HG02610 (cell line): ENCODE measurements at regions not wholly inside any gene's neighbourhood (a gene's known extent, or its start where the extent isn't known, plus 50 kb on each side); places are given as distances from the start of the nearest gene placed in this dataset.

Source experiments
- ATAC-seq: cut with Tn5 transposase; IDR thresholded peaks from one replicate; pipeline ENCODE4 v1.9.1; 2021; ENCODE audit warnings: mild to moderate bottlenecking, moderate library complexity; ENCODE audit not compliant: unreplicated experiment

DNA sequence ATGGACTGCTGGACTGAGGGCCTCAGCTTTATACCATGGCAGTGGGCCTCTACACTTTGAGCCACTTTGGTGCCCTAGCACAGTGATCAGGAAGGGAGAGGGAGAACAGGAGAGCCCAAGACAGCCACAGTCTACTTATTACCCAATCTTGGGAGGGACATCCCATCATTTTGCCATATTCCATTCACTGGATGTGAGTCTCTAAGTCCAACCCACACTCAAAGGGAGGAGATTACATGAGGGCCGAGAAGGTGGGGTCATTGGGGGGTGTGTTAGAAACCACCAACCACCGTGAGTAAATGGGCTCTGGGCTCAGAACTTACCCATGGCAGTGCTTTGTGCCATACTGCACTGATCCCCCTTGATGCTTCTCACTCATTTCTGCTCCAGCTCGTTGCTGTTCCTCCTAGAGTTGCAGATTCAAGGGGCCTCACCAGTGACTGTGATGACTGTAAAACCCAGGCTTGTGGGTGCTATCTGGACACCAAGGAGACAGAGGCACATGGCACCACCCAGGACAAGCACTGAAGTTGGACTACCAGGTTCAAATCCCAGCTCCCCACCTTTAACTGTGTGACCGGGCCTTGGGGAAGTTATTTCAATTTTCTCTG, 97.6 kb upstream of the RAB6C start:
- ATAC-seq: no peak

GRCh38 chr2:129882476-129882875, 97.0 kb upstream of the RAB6C start:
- ATAC-seq: no peak

DNA sequence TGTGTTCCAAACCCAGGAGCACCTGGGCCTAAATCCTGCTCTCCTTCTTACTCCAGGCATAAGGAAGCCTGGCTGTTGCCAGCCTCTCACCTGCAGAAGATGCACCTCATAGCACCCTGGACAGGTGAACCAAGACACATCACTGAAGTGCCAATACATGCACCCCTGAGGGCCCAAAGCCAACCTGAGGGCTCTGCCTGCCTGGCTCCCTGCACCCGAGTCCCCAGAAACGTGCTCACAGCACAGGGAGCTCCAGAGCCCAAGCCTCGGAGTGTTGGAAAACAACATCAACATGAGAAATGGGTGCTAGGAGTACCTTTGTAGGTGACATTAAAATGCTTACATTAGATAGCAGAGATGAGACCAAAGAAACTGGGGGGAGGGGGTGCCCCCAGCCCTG, 96.3 kb upstream of the RAB6C start:
- ATAC-seq: no peak

DNA sequence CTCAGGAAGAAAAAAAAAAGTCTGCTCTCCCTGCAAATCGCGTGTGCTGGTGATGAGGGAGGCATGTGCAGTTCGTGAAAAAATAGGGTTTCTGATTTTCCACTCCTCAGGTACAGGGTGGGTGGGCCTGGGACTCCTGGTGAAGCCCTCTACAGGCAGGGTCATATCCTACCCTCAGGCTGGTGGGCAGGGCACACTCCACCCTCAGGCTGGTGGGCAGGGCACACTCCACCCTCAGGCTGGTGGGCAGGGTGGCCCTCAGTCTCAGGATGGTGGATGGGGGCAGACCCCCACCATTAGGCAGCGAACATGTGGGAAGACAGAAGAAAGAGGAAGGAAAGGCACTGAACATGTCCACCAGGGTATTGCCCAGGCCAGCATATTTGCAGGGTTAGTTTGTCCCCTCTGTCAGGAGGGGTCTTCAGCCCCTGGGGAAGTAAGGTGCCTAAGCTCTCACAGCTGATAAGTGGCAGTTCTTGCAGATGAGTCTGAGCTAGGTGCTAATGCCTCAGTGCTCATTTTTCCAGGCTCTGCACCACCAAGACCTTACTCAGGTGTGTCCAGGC, 95.2 kb upstream of the RAB6C start:
- ATAC-seq: no peak

- no peak for ATAC-seq
Observed at GRCh38 chr2:129885735-129886134, 93.7 kb upstream of the RAB6C start.

- ATAC-seq: no peak
Observed at GRCh38 chr2:129887688-129888266, 91.7 kb upstream of the RAB6C start.

GRCh38 chr2:129888461-129888860, 91.0 kb upstream of the RAB6C start:
- ATAC-seq: no peak

GRCh38 chr2:129888896-129889295, 90.6 kb upstream of the RAB6C start:
- ATAC-seq: no peak

DNA sequence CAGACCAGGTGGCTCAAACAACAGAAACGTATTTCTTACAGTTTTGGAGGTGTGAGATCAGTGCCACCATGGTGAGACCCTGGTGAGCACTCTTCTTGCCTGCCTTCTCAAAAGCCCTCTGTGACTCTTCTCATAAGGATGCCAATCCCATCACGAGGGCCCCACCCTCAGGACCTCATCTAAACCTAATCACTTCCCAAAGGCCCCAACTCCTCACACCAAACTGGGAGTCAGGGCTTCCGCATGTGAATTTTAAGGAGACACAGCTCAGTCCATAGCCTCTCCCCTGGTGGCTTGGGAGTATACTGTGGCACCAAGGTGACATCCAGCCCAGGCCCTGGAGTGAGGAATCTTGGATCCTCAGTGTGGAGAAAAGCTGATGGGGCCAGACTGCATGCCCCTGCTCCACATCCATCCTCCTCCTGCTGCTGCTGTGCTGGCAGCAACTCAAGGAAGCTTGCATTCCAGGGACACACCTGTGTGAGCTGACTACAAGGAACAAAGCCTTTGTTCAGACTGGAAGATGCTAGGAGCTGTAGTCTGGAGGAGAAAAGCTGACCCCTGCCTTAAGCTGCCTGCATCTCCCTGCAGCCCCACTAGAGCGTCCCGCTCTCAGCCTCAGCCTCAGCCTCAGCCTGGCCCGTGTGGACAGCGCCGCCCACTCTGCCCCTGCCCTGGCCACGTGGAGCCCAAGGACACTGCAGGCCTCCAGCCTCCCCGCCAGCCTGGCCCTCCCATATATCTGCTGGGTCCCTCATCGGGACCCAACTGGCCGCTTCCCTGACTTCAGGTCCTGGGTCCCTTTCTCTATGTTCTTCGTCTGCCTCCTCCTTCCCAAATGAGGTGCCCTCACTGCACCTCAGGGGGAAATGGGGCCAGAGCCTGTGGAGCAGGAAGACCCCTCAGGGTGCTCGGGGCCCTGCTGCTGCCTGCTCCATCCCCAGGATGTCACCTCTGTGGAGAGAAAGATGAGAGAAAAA, 87.8 kb upstream of the RAB6C start:
- no peak for ATAC-seq

DNA sequence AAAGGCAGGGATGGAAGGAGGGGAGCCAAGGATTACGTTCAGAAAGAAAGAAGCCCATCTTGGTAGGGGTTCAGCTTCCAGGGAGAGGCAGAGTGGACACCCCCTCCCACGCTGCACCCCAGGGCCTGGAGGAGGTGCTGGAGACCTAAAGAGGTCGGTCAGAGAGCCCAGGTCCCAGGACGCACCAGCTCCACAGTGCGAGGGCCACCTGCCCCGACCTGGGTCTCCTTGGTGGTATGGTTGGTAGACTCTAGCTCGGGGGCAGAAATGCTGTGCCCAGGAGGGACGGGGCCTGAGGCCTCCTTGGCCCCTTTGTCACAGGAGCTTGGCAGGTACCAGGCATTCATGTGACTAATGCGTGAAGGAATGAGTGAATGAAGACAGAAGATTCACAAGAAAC, 87.1 kb upstream of the RAB6C start:
- no peak for ATAC-seq

DNA sequence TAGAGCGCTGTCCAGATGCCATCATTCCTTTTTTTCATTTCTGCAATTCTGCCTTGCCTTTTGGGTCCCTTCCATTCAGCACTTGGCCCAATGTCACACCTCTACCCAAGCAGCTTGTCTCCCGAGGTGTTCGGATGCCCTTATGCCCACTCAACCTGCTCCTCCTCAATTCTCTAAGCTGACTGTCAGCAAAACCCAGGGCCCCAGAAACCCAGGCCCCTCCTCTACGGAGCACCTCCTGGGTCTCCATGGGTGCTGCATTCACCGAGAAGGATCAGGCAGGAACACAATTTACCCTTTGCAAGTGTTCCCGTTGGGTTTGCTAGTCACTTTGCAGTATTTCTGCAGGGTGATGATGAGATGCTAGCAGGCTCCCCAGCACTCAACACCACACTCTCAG, 86.7 kb upstream of the RAB6C start:
- ATAC-seq: no peak

- ATAC-seq: no peak
Observed at GRCh38 chr2:129893244-129893643, 86.2 kb upstream of the RAB6C start.

DNA sequence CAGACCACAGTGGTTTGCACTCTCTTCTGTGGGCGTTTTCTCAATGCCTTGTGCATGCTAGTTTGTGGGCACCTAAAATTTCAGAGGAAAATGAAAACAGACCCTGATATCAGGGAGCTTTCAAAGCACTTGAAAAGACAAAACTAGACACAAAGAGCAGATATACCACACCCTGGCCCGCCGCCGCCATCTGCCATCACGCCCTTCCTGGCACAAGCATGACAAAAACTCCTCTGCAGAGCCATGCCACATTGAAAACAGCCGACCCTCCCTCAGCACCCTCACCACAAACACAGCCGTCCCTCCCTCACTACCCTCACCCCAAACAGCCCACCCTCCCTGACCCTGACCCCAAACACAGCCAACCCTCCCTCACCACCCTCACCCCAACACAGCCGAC, 84.8 kb upstream of the RAB6C start:
- ATAC-seq: no peak

DNA sequence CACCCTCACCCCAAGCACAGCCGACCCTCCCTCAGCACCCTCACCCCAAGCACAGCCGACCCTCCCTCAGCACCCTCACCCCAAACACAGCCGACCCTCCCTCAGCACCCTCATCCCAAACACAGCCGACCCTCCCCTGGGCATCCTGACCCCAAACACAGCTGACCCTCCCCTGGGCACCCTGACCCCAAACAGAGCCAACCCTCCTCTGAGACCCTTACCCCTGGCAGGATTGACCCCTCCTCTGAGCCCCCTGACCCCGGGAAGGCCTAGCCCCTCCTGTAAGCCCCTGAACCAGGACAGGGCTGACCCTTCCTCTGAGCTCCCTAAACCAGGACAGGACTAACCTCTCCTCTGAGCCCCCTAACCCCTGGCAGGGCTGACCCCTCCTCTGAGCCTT, 84.4 kb upstream of the RAB6C start:
- ATAC-seq: no peak

DNA sequence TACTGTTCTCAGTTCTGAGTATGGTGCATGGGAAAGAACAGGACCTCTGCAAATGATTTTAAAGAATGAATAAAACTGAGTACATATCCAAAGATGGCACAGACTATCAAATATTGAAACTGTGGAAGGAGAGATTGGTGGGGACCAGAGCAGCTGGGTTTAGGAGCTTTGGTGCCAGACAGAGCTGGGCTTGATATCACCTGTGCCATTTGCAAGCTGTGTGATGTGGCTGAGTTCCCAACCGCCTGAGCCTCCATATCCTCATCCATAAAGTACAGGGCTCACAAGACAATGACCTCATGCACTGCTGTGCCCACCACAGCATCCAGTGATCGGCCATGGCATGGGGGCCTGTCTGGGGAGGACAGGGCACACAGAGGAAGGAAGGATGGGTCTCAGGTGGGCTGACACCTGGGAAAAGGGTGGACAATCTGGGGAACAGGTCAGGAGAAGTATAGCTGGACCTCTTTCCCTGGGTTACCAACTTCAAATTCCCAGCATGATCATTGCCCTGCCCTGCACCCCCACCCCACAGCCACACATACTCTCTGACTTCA, 83.9 kb upstream of the RAB6C start:
- no peak for ATAC-seq

- no peak for ATAC-seq
Observed at GRCh38 chr2:129896226-129897100, 83.0 kb upstream of the RAB6C start.

DNA sequence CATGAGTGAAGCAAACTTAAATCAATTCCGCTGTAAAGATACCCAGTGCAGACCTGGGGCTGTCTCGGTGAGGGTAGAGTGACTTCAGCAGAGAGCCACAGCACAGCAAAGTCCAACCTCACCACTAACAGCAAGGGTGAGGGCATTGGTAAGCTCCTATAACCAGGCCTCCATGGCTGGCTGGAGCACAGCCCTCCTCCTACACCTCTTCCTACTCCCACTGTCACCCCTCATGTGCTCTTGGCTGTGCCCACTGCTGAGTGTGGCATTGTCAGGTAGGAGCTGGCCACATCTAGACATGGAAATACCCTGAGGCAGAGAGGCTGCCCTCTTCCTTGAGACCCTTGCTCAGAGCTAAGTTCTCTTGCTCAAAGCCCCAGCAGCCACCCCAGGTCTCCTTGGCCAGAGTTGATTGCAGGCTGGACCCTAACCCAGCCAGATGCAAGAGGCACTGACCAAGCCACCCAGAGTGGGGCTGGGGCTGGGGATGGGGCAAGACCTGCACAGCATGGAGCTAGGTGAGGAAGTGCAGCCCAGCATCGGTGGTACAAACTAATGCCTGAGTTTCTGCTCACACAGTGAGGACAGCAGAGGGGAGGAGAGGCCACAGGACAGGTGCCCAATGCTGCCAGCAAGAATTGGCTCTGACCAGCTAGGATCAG, 77.6 kb upstream of the RAB6C start:
- no peak for ATAC-seq

- ATAC-seq: no peak
Observed at GRCh38 chr2:129902731-129903585, 76.5 kb upstream of the RAB6C start.
